ENCODE measurements at regions not wholly inside any gene's neighbourhood (a gene's known extent, or its start where the extent isn't known, plus 50 kb on each side); places are given as distances from the start of the nearest gene placed in this dataset.

DNA sequence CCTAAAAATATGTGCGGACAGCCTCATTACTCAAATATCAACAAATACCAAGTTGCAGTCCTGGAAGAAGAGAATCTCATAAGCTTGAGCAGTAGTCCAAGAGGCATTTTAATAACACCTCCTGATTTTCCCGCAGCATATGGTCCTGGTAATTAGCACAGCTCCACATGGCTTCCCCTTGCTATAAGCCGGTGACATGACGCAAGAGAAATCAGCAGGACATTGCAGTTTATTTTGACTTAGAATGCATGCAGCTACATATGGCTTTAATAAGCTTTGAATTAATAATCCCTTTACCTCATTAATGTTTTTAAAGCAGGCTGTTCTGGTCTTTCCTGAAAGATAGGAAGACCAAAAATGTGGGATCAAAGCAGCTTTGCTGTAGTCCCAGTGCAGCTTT is 137.6 kb downstream of the RAMP3 start:
- ChIA-PET POLR2A (no interaction called here), CTCF (no interaction called here), RAD21 (ENCODE audit: low non-redundant PET in 1 of 2, low total read pairs in 2 of 2, uncharacterized antibody in 2 of 2, unreplicated experiment in 2 of 2) (no interaction called here)
- intact Hi-C loops (cut with micrococcal nuclease), result no loop called here
- H3K27me3 ChIP-seq (ENCODE audit: insufficient read depth, low read length), result peaks cover 44% of the 10 kb centered on the region
- H2AFZ ChIP-seq (ENCODE audit: low read depth, low read length, poor library complexity, severe bottlenecking), result no peak overlapping the region
- H3K4me3 ChIP-seq (replicated peaks in 1 of 2; ENCODE audit: low read depth in 1 of 2, low read length in 2 of 2), result no peak overlapping the region
- H3K9me3 ChIP-seq (ENCODE audit: control insufficient read depth in 1 of 2, insufficient read depth in 1 of 2, low read depth in 1 of 2, low read length in 2 of 2), result no peaks in the 10 kb centered on the region
- H3K4me1 ChIP-seq (ENCODE audit: control insufficient read depth in 1 of 2, insufficient read depth in 2 of 2, low read length in 2 of 2), result no peaks in the 10 kb centered on the region
- H3K36me3 ChIP-seq (ENCODE audit: control insufficient read depth in 1 of 2, insufficient read depth in 2 of 2, low read length in 2 of 2), result no peaks in the 10 kb centered on the region
- H3K9me2 ChIP-seq (ENCODE audit: insufficient read depth), result no peaks in the 10 kb centered on the region
- H3K27ac ChIP-seq (ENCODE audit: low read depth, low read length), result no peak overlapping the region
- no peak overlapping the region for H3K9ac ChIP-seq (ENCODE audit: low read length)
- no peak for TF ChIP-seq CEBPB (IDR thresholded peaks at IDR 0.05; ENCODE audit: low read depth)
- TF ChIP-seq, protein P1, sequence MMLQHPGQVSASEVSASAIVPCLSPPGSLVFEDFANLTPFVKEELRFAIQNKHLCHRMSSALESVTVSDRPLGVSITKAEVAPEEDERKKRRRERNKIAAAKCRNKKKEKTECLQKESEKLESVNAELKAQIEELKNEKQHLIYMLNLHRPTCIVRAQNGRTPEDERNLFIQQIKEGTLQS (IDR thresholded peaks at IDR 0.05), result no peak
- no peak for TF ChIP-seq ELF1 (IDR thresholded peaks at IDR 0.05; ENCODE audit: borderline replicate concordance, low read depth)
- no peak for TF ChIP-seq JUND (IDR thresholded peaks at IDR 0.05)
- TF ChIP-seq, protein P2, sequence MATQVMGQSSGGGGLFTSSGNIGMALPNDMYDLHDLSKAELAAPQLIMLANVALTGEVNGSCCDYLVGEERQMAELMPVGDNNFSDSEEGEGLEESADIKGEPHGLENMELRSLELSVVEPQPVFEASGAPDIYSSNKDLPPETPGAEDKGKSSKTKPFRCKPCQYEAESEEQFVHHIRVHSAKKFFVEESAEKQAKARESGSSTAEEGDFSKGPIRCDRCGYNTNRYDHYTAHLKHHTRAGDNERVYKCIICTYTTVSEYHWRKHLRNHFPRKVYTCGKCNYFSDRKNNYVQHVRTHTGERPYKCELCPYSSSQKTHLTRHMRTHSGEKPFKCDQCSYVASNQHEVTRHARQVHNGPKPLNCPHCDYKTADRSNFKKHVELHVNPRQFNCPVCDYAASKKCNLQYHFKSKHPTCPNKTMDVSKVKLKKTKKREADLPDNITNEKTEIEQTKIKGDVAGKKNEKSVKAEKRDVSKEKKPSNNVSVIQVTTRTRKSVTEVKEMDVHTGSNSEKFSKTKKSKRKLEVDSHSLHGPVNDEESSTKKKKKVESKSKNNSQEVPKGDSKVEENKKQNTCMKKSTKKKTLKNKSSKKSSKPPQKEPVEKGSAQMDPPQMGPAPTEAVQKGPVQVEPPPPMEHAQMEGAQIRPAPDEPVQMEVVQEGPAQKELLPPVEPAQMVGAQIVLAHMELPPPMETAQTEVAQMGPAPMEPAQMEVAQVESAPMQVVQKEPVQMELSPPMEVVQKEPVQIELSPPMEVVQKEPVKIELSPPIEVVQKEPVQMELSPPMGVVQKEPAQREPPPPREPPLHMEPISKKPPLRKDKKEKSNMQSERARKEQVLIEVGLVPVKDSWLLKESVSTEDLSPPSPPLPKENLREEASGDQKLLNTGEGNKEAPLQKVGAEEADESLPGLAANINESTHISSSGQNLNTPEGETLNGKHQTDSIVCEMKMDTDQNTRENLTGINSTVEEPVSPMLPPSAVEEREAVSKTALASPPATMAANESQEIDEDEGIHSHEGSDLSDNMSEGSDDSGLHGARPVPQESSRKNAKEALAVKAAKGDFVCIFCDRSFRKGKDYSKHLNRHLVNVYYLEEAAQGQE (IDR thresholded peaks at IDR 0.05; ENCODE audit: low read depth), result no peak
- no peak for TF ChIP-seq FOSL1 (IDR thresholded peaks at IDR 0.05; ENCODE audit: low read depth)
- TF ChIP-seq ZFX (IDR thresholded peaks at IDR 0.05), result no peak
- no peaks in the 10 kb centered on the region for H3K79me2 ChIP-seq (ENCODE audit: insufficient read depth, low read length)
- no peak for DNase-seq (ENCODE audit: low read depth, low spot score)
- BruUV-seq (replicated peaks), result no TSS peak
- no peaks in the 10 kb centered on the region for H4K20me1 ChIP-seq (ENCODE audit: insufficient read depth)
- H3K4me2 ChIP-seq (ENCODE audit: low read length), result no peak overlapping the region
- ATAC-seq, result no peak

DNA sequence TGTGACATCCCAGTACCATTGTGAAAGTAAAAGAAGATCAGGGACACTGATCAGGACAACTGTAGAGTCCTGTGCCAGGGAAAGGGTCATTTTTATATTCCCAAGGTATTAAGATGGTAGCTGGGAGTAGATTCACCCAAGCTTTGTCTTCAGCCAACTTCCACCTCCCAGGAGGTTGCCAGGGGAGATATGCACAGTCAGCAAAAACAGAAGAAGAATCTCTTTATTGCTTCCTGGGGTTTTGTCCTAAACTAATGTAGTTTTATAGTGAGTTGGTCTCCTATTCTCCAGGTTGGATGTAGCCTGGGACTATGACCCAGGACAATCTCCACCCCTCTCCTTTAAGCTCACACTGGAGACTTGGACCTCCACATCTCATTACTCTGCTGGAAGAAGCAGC is 139.2 kb downstream of the RAMP3 start:
- ATAC-seq (no peak), DNase-seq (ENCODE audit: low read depth, low spot score) (no peak)
- Histone ChIP-seq H3K4me3 (replicated peaks in 1 of 2; ENCODE audit: low read depth in 1 of 2, low read length in 2 of 2) (no peak overlapping the region), H3K36me3 (ENCODE audit: control insufficient read depth in 1 of 2, insufficient read depth in 2 of 2, low read length in 2 of 2) (no peaks in the 10 kb centered on the region), H3K9me3 (ENCODE audit: control insufficient read depth in 1 of 2, insufficient read depth in 1 of 2, low read depth in 1 of 2, low read length in 2 of 2) (peaks cover 0 to 5% of the 10 kb centered on the region in 2 experiments; a peak in 1 of 4 replicates), H4K20me1 (ENCODE audit: insufficient read depth) (no peaks in the 10 kb centered on the region), H2AFZ (ENCODE audit: low read depth, low read length, poor library complexity, severe bottlenecking) (no peak overlapping the region), H3K79me2 (ENCODE audit: insufficient read depth, low read length) (no peaks in the 10 kb centered on the region), H3K27ac (ENCODE audit: low read depth, low read length) (no peak overlapping the region), H3K9me2 (ENCODE audit: insufficient read depth) (no peaks in the 10 kb centered on the region), H3K4me1 (ENCODE audit: control insufficient read depth in 1 of 2, insufficient read depth in 2 of 2, low read length in 2 of 2) (no peaks in the 10 kb centered on the region), H3K27me3 (ENCODE audit: insufficient read depth, low read length) (peaks cover 51% of the 10 kb centered on the region), H3K4me2 (ENCODE audit: low read length) (no peak overlapping the region), H3K9ac (ENCODE audit: low read length) (no peak overlapping the region)
- BruUV-seq (replicated peaks), result no TSS peak
- CTCF ChIA-PET, result no interaction called here
- intact Hi-C loops (cut with micrococcal nuclease), result no loop called here
- POLR2A ChIA-PET, result no interaction called here
- RAD21 ChIA-PET (ENCODE audit: low non-redundant PET in 1 of 2, low total read pairs in 2 of 2, uncharacterized antibody in 2 of 2, unreplicated experiment in 2 of 2), result no interaction called here
- TF ChIP-seq CEBPB (IDR thresholded peaks at IDR 0.05; ENCODE audit: low read depth) (no peak), TCF7L2 (IDR thresholded peaks at IDR 0.05; ENCODE audit: borderline replicate concordance, extremely low read depth, insufficient read depth, insufficient read length) (no peak), ZNF274 (IDR thresholded peaks at IDR 0.05; ENCODE audit: low read depth, low read length) (no peak), FOSL1 (IDR thresholded peaks at IDR 0.05; ENCODE audit: low read depth) (no peak), EGR1 (IDR thresholded peaks at IDR 0.05; ENCODE audit: low read depth) (no peak), SIN3A (IDR thresholded peaks at IDR 0.05; ENCODE audit: low read depth) (no peak), ELF1 (IDR thresholded peaks at IDR 0.05; ENCODE audit: borderline replicate concordance, low read depth) (no peak), EZH2 (IDR thresholded peaks at IDR 0.05) (no peak)
- TF ChIP-seq, protein P2 (IDR thresholded peaks at IDR 0.05; ENCODE audit: low read depth), result no peak

All from HCT116 (cell line).